A172 (cell line): ENCODE measurements at regions not wholly inside any gene's neighbourhood (a gene's known extent, or its start where the extent isn't known, plus 50 kb on each side); places are given as distances from the start of the nearest gene placed in this dataset.
A peak's percentile ranks its signal among the peaks of the same experiment; 100 is the strongest.
"Not testable (repeated sequence)": the region's sequence is repeated elsewhere in the genome, so short reads cannot be mapped to it uniquely, and the experiment has no call there.

Experiments
- DNase-seq: peaks from one replicate; pipeline ENCODE4 v3.0.0-alpha.2; 2015; ENCODE audit warnings: low spot score

GRCh38 chr13:106096661-106097092, 438.8 kb downstream of the EFNB2 start:
- peak; percentile 80 for DNase-seq

- no peak for DNase-seq
Observed at GRCh38 chr13:106095919-106096318, 439.5 kb downstream of the EFNB2 start.

- no peak for DNase-seq
Observed at GRCh38 chr13:106095406-106095805, 440.1 kb downstream of the EFNB2 start.

- DNase-seq = no peak
Observed at GRCh38 chr13:106090001-106090400, 445.5 kb downstream of the EFNB2 start.

GRCh38 chr13:106089261-106089980, 446.0 kb downstream of the EFNB2 start:
- DNase-seq = no peak

GRCh38 chr13:106088085-106088484, 447.4 kb downstream of the EFNB2 start:
- DNase-seq = no peak

- no peak for DNase-seq
Observed at GRCh38 chr13:106087201-106087600, 448.3 kb downstream of the EFNB2 start.

- peak; percentile 69 for DNase-seq
Observed at GRCh38 chr13:106083620-106084350, 451.7 kb downstream of the EFNB2 start.

GRCh38 chr13:106081221-106081620, 454.2 kb downstream of the EFNB2 start:
- not testable (repeated sequence) for DNase-seq

GRCh38 chr13:106078191-106078590, 457.3 kb downstream of the EFNB2 start:
- DNase-seq = no peak

- no peak for DNase-seq
Observed at GRCh38 chr13:106077017-106077416, 458.4 kb downstream of the EFNB2 start.

GRCh38 chr13:106072014-106072413, 463.4 kb downstream of the EFNB2 start:
- DNase-seq = no peak

- peak; percentile 46 for DNase-seq
Observed at GRCh38 chr13:106063591-106064313, 471.7 kb downstream of the EFNB2 start.

GRCh38 chr13:106061781-106062180, 473.7 kb downstream of the EFNB2 start:
- DNase-seq = no peak

GRCh38 chr13:106056851-106057250, 478.6 kb downstream of the EFNB2 start:
- DNase-seq = no peak

- DNase-seq = no peak
Observed at GRCh38 chr13:106052200-106052767, 483.2 kb downstream of the EFNB2 start.

GRCh38 chr13:106049171-106049570, 486.3 kb downstream of the EFNB2 start:
- DNase-seq = no peak

GRCh38 chr13:106048386-106048785, 487.1 kb downstream of the EFNB2 start:
- no peak for DNase-seq

- no peak for DNase-seq
Observed at GRCh38 chr13:106047859-106048258, 487.6 kb downstream of the EFNB2 start.

GRCh38 chr13:106042996-106043581, 492.4 kb downstream of the EFNB2 start:
- DNase-seq = no peak

- no peak for DNase-seq
Observed at GRCh38 chr13:106041445-106041844, 494.0 kb downstream of the EFNB2 start.

GRCh38 chr13:106038752-106039151, 496.7 kb downstream of the EFNB2 start:
- DNase-seq = peak; percentile 85
